B cell (primary cell): ENCODE measurements at regions not wholly inside any gene's neighbourhood (a gene's known extent, or its start where the extent isn't known, plus 50 kb on each side); places are given as distances from the start of the nearest gene placed in this dataset.

Experiments used
- ATAC-seq: fragments of 200-7000 bp; cut with Tn5 transposase; one replicate; pipeline ENCODE4 v1.10.0; 2021; ENCODE audit warnings: low read depth, mild to moderate bottlenecking, moderate number of reproducible peaks, moderate library complexity
- CTCF ChIA-PET: fragments of 350-600 bp; sonication (Branson Sonifier 250); formaldehyde crosslinking; loops from one replicate; lab custom pipeline; 2021; ENCODE audit warnings: antibody characterized with exemption, inconsistent platforms; lab: Charles Lee
- POLR2A ChIA-PET: fragments of 350-600 bp; sonication (Branson Sonifier 250); formaldehyde crosslinking; loops from one replicate; lab custom pipeline; 2021; ENCODE audit warnings: antibody characterized with exemption; lab: Charles Lee
- DNase-seq: peaks from one replicate; pipeline ENCODE4 v3.0.0; 2013
- H2AFZ ChIP-seq: 2 replicates; pipeline ENCODE4 v1.6.1; 2012; ENCODE audit warnings: mild to moderate bottlenecking, low read depth, low read length; ENCODE audit not compliant: insufficient read depth, poor library complexity, severe bottlenecking
- H3K27ac ChIP-seq, 2 donors: 1 replicate in 1 of 2; 2 replicates in 1 of 2; pipeline ENCODE4 v1.5.1; 2012 to 2013; ENCODE audit warnings: low read length in 2 of 2, mild to moderate bottlenecking in 2 of 2, moderate library complexity in 1 of 2
- H3K27me3 ChIP-seq, 4 experiments: fragments of 200-600 bp in 1 of 4; sonication (generic) in 1 of 4; replicated peaks in 1 of 4; 1 replicate in 2 of 4; 2 replicates in 2 of 4; pipeline versions ENCODE4 v1.6.1 to v1.7.0; 2013 to 2016; ENCODE audit warnings: low read length in 3 of 4, mild to moderate bottlenecking in 2 of 4, mixed read lengths in 1 of 4, moderate library complexity in 1 of 4; ENCODE audit not compliant: insufficient read depth in 4 of 4, control insufficient read depth in 3 of 4; ENCODE audit errors: control extremely low read depth in 1 of 4
- H3K36me3 ChIP-seq, 2 experiments: replicated peaks in 1 of 2; 1 replicate in 1 of 2; 2 replicates in 1 of 2; pipeline versions ENCODE4 v1.6.1 to v1.7.1; 2013; ENCODE audit warnings: low read length in 1 of 2; ENCODE audit not compliant: insufficient read depth in 2 of 2, control insufficient read depth in 1 of 2; ENCODE audit errors: control extremely low read depth in 1 of 2, extremely low read depth in 1 of 2
- H3K4me1 ChIP-seq, 2 donors: fragments of 200-600 bp in 1 of 2; sonication (generic) in 1 of 2; 1 replicate in 1 of 2; 2 replicates in 1 of 2; pipeline versions ENCODE4 v1.5.1 to v1.6.1; 2013 to 2017; ENCODE audit warnings: low read length in 2 of 2; ENCODE audit not compliant: control insufficient read depth in 2 of 2, insufficient read depth in 2 of 2
- H3K4me2 ChIP-seq: replicated peaks from 2 replicates; pipeline ENCODE3; 2012; ENCODE audit warnings: mild to moderate bottlenecking, low read depth, low read length; ENCODE audit not compliant: poor library complexity, severe bottlenecking
- H3K4me3 ChIP-seq, 5 experiments: fragments of 200-600 bp in 1 of 5; sonication (generic) in 1 of 5; 1 replicate in 3 of 5; 2 replicates in 2 of 5; pipeline versions ENCODE4 v1.5.1 to v1.7.0; 2011 to 2016; ENCODE audit warnings: low read length in 4 of 5, mild to moderate bottlenecking in 4 of 5, low read depth in 2 of 5, control low read depth in 1 of 5, moderate library complexity in 1 of 5; ENCODE audit not compliant: insufficient read depth in 1 of 5; ENCODE audit errors: control extremely low read depth in 1 of 5, extremely low read depth in 1 of 5
- H3K79me2 ChIP-seq: fragments of 200-600 bp; sonication (generic); one replicate; pipeline ENCODE4 v1.6.0; 2016; ENCODE audit warnings: low read length; ENCODE audit not compliant: control insufficient read depth, insufficient read depth
- H3K9ac ChIP-seq: fragments of 200-600 bp; sonication (generic); 2 replicates; pipeline ENCODE4 v1.6.1; 2017; ENCODE audit warnings: mild to moderate bottlenecking, low read length, moderate library complexity
- H3K9me3 ChIP-seq, 3 donors: one replicate each; pipeline versions ENCODE4 v1.6.1 to v1.7.1; 2013; ENCODE audit warnings: low read length in 2 of 3; ENCODE audit not compliant: control insufficient read depth in 2 of 3, insufficient read depth in 1 of 3; ENCODE audit errors: control extremely low read depth in 1 of 3
- H4K20me1 ChIP-seq: 2 replicates; pipeline ENCODE4 v1.6.0; 2012; ENCODE audit warnings: mild to moderate bottlenecking, low read length; ENCODE audit not compliant: insufficient read depth, control insufficient read depth, poor library complexity, severe bottlenecking
- H3K27ac Mint-ChIP-seq: one replicate; pipeline ENCODE4 v1.8.0; 2021; ENCODE audit warnings: mixed read lengths
- H3K27me3 Mint-ChIP-seq: one replicate; pipeline ENCODE4 v1.8.0; 2021; ENCODE audit warnings: mixed read lengths
- H3K4me1 Mint-ChIP-seq: one replicate; pipeline ENCODE4 v1.8.0; 2021; ENCODE audit warnings: mixed read lengths
- H3K4me3 Mint-ChIP-seq: one replicate; pipeline ENCODE4 v1.8.0; 2021; ENCODE audit warnings: mixed read lengths
- H3K9me3 Mint-ChIP-seq: one replicate; pipeline ENCODE4 v1.8.0; 2022; ENCODE audit warnings: mixed read lengths; ENCODE audit not compliant: insufficient read depth
- CTCF ChIP-seq: fragments of 200-600 bp; IDR thresholded peaks from one replicate; pipeline ENCODE4 v1.8.0; 2022; ENCODE audit warnings: antibody characterized with exemption, mild to moderate bottlenecking
- EZH2 ChIP-seq: IDR thresholded peaks from 2 replicates; pipeline ENCODE4 v1.6.1; 2012; ENCODE audit warnings: borderline replicate concordance, low read depth, mild to moderate bottlenecking, moderate library complexity, low read length; ENCODE audit not compliant: insufficient read depth, poor library complexity, severe bottlenecking
- WGBS: methylation state at CpG from one replicate; pipeline ENCODE4 v1.1.5; 2013; ENCODE audit warnings: missing lambda C conversion rate; ENCODE audit not compliant: insufficient coverage; 5-methylcytosine and 5-hydroxymethylcytosine counted together
- intact Hi-C: fragments of 100-400 bp; cut with micrococcal nuclease; formaldehyde crosslinking; loops from one replicate; pipeline ENCODE4 v1.10.0; 2022

GRCh38 chr1:58849551-58849950 lies 65.7 kb upstream of the JUN start:
- H4K20me1 ChIP-seq = no peaks in the 10 kb centered on the region
- H3K27me3 ChIP-seq = no peaks in the 10 kb centered on the region
- H3K36me3 ChIP-seq = no peaks in the 10 kb centered on the region
- no peak overlapping the region for H3K4me2 ChIP-seq
- no peak overlapping the region for H3K27ac ChIP-seq
- Mint-ChIP-seq H3K4me3 (no peak overlapping the region), H3K27me3 (no peaks in the 10 kb centered on the region), H3K9me3 (no peaks in the 10 kb centered on the region), H3K27ac (no peak overlapping the region), H3K4me1 (peaks cover 7% of the 10 kb centered on the region)
- DNase-seq (no peak), ATAC-seq (no peak)
- no CpG with 5 or more reads among the region's 2 CpGs for WGBS
- H3K79me2 ChIP-seq = no peaks in the 10 kb centered on the region
- peaks cover 4% of the 10 kb centered on the region in 2 donors for H3K4me1 ChIP-seq
- H3K4me3 ChIP-seq = no peak overlapping the region
- no peak overlapping the region for H3K9ac ChIP-seq
- TF ChIP-seq EZH2 = no peak
- no peak for TF ChIP-seq CTCF
- ChIA-PET CTCF (no interaction called here), POLR2A (no interaction called here)
- intact Hi-C loops = no loop called here
- H2AFZ ChIP-seq = no peak overlapping the region
- H3K9me3 ChIP-seq = no peaks in the 10 kb centered on the region

- Histone ChIP-seq H3K27me3 (no peaks in the 10 kb centered on the region), H3K9ac (no peak overlapping the region), H3K27ac (no peak overlapping the region), H3K4me2 (no peak overlapping the region), H3K4me3 (no peak overlapping the region), H3K79me2 (no peaks in the 10 kb centered on the region), H3K9me3 (no peaks in the 10 kb centered on the region), H3K36me3 (no peaks in the 10 kb centered on the region), H2AFZ (no peak overlapping the region), H3K4me1 (peaks cover 11 to 13% of the 10 kb centered on the region in 2 donors), H4K20me1 (no peaks in the 10 kb centered on the region)
- Mint-ChIP-seq H3K4me1 (peaks cover 18% of the 10 kb centered on the region), H3K9me3 (no peaks in the 10 kb centered on the region), H3K27ac (no peak overlapping the region), H3K4me3 (no peak overlapping the region), H3K27me3 (no peaks in the 10 kb centered on the region)
- intact Hi-C loops = no loop called here
- ChIA-PET CTCF (interaction anchor here (0.8 kb wide), 1 partner anchor 848 kb away, joined by 3 read pairs; no protein-coding TSS in a partner anchor), POLR2A (no interaction called here)
- no peak for ATAC-seq
- TF ChIP-seq CTCF (no peak), EZH2 (no peak)
- DNase-seq = no peak
Observed at GRCh38 chr1:58850636-58851035, 66.8 kb upstream of the JUN start.
